ENCODE measurements at regions not wholly inside any gene's neighbourhood (a gene's known extent, or its start where the extent isn't known, plus 50 kb on each side); places are given as distances from the start of the nearest gene placed in this dataset.

DNA sequence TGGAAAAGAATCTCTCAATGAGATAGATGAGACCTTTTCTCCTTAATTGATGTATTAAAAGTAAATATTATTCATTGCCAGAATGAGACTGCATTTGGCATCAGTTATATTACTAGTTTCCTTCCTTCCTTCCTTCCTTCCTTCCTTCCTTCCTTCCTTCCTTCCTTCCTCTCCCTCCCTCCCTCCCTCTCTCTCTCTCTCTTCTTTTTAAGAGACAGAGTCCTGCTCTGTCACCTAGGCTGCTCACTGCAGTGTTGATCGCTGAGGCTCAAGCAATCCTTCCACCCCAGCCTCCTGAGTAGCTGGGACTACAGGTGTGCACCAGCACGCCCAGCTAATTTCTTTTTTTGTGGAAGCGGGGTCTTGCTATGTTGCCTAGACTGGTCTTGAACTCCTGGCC, 50.4 kb upstream of the ARX start:
- DNase-seq (ENCODE audit: extremely low read depth in 1 of 2, low read depth in 1 of 2) = no peak
